AG10803 (cell line): ENCODE measurements at regions not wholly inside any gene's neighbourhood (a gene's known extent, or its start where the extent isn't known, plus 50 kb on each side); places are given as distances from the start of the nearest gene placed in this dataset.
"Not testable (repeated sequence)": the region's sequence is repeated elsewhere in the genome, so short reads cannot be mapped to it uniquely, and the experiment has no call there.

Source experiments
- DNase-seq: peaks from one replicate; pipeline ENCODE4 v3.0.0; 2010; ENCODE audit warnings: low read depth
- H3K4me3 ChIP-seq: 2 replicates; pipeline ENCODE4 v1.5.1; 2011; ENCODE audit warnings: mild to moderate bottlenecking, low read length, control low read depth
- CTCF ChIP-seq: conservative IDR thresholded peaks from 2 replicates; pipeline ENCODE4 v1.5.1; 2011; ENCODE audit warnings: mild to moderate bottlenecking, low read length, control low read depth, inconsistent platforms

- TF ChIP-seq CTCF = no peak
- no peak overlapping the region for H3K4me3 ChIP-seq
- DNase-seq = no peak
These were observed 322.1 kb downstream of the TLL1 start for GRCh38 chr4:166195101-166195500.

- DNase-seq = no peak
- no peak for TF ChIP-seq CTCF
- no peak overlapping the region for H3K4me3 ChIP-seq
These were observed 324.1 kb downstream of the TLL1 start for GRCh38 chr4:166197166-166197565.

GRCh38 chr4:166198041-166198440, 325.0 kb downstream of the TLL1 start:
- DNase-seq = no peak
- TF ChIP-seq CTCF = no peak
- no peak overlapping the region for H3K4me3 ChIP-seq

- no peak for DNase-seq
- no peak for TF ChIP-seq CTCF
- H3K4me3 ChIP-seq = no peak overlapping the region
These were observed 325.7 kb downstream of the TLL1 start for GRCh38 chr4:166198516-166199310.

GRCh38 chr4:166202991-166203390, 330.0 kb downstream of the TLL1 start:
- DNase-seq = no peak
- no peak for TF ChIP-seq CTCF

GRCh38 chr4:166212326-166212725, 339.3 kb downstream of the TLL1 start:
- not testable (repeated sequence) for DNase-seq

More at GRCh38 chr4:166202991-166203390, 330.0 kb downstream of the TLL1 start:
- H3K4me3 ChIP-seq = no peak overlapping the region

GRCh38 chr4:166222271-166222670, 349.2 kb downstream of the TLL1 start:
- no peak for DNase-seq
- no peak for TF ChIP-seq CTCF
- no peak overlapping the region for H3K4me3 ChIP-seq

More at GRCh38 chr4:166212326-166212725, 339.3 kb downstream of the TLL1 start:
- H3K4me3 ChIP-seq = not testable (repeated sequence)
